DOHH2 (cell line): ENCODE measurements at regions not wholly inside any gene's neighbourhood (a gene's known extent, or its start where the extent isn't known, plus 50 kb on each side); places are given as distances from the start of the nearest gene placed in this dataset.
"Not testable (repeated sequence)": the region's sequence is repeated elsewhere in the genome, so short reads cannot be mapped to it uniquely, and the experiment has no call there.

Experiments used
- H3F3A ChIP-seq: fragments of 200-600 bp; sonication (generic), shearing (Covaris generic); 2 replicates; pipeline ENCODE4 v1.6.0; 2016; ENCODE audit warnings: antibody characterized with exemption, mild to moderate bottlenecking; ENCODE audit not compliant: control insufficient read depth, insufficient read depth
- H3K27ac ChIP-seq: fragments of 200-600 bp; sonication (generic); 2 replicates; pipeline ENCODE4 v1.5.1; 2014; ENCODE audit warnings: low read depth, mild to moderate bottlenecking, low read length, moderate library complexity
- H3K27me3 ChIP-seq: fragments of 200-600 bp; sonication (generic); 2 replicates; pipeline ENCODE4 v1.6.1; 2014; ENCODE audit warnings: mild to moderate bottlenecking, low read length, mixed read lengths; ENCODE audit not compliant: control insufficient read depth
- H3K36me3 ChIP-seq: fragments of 200-600 bp; sonication (generic); 2 replicates; pipeline ENCODE4 v1.6.1; 2014; ENCODE audit warnings: mild to moderate bottlenecking, low read length, moderate library complexity, mixed read lengths; ENCODE audit not compliant: control insufficient read depth
- H3K4me1 ChIP-seq: fragments of 200-600 bp; sonication (generic); 2 replicates; pipeline ENCODE4 v1.6.1; 2014; ENCODE audit warnings: mild to moderate bottlenecking, low read length, mixed read lengths; ENCODE audit not compliant: control insufficient read depth
- H3K4me2 ChIP-seq: fragments of 200-600 bp; sonication (generic); 2 replicates; pipeline ENCODE4 v1.6.0; 2014; ENCODE audit warnings: mild to moderate bottlenecking, low read length, moderate library complexity
- H3K4me3 ChIP-seq: fragments of 200-600 bp; sonication (generic); 2 replicates; pipeline ENCODE4 v1.5.1; 2014; ENCODE audit warnings: mild to moderate bottlenecking, low read length, mixed read lengths
- H3K79me2 ChIP-seq: fragments of 200-600 bp; sonication (generic); 2 replicates; pipeline ENCODE4 v1.6.1; 2014; ENCODE audit warnings: mild to moderate bottlenecking, low read length, mixed read lengths; ENCODE audit not compliant: control insufficient read depth
- H3K9me2 ChIP-seq: fragments of 200-600 bp; sonication (generic); replicated peaks from 2 replicates; pipeline ENCODE4 v1.6.1; 2014; ENCODE audit warnings: mild to moderate bottlenecking, low read length, mixed read lengths; ENCODE audit not compliant: control insufficient read depth
- H3K9me3 ChIP-seq: fragments of 200-600 bp; sonication (generic); 2 replicates; pipeline ENCODE4 v1.6.1; 2014; ENCODE audit warnings: antibody characterized with exemption, low read length, mixed read lengths; ENCODE audit not compliant: control insufficient read depth, insufficient read depth
- H4K20me1 ChIP-seq: fragments of 200-600 bp; sonication (generic); 2 replicates; pipeline ENCODE4 v1.6.0; 2014; ENCODE audit warnings: low read depth, mild to moderate bottlenecking, antibody characterized with exemption, low read length, moderate library complexity; ENCODE audit not compliant: control insufficient read depth, insufficient read depth
- CTCF ChIP-seq: fragments of 200-600 bp; sonication (generic); IDR thresholded peaks from one replicate; pipeline ENCODE4 v1.5.1; 2014; ENCODE audit warnings: antibody characterized with exemption, mild to moderate bottlenecking, low read depth, low read length; ENCODE audit not compliant: poor library complexity, severe bottlenecking
- EZH2phosphoT487 ChIP-seq: fragments of 200-600 bp; sonication (generic); IDR thresholded peaks from 2 replicates; pipeline ENCODE4 v1.6.1; 2017; ENCODE audit warnings: borderline replicate concordance, mild to moderate bottlenecking, antibody characterized with exemption, low read length, moderate library complexity, mixed read lengths

GRCh38 chrX:128676651-128677050 is 624.4 kb upstream of the ACTRT1 start:
- H3K9me2 ChIP-seq = no peaks in the 10 kb centered on the region
- no peaks in the 10 kb centered on the region for H3F3A ChIP-seq
- no peaks in the 10 kb centered on the region for H4K20me1 ChIP-seq
- TF ChIP-seq EZH2phosphoT487 (no peak), CTCF (no peak)
- no peak overlapping the region for H3K4me2 ChIP-seq
- no peaks in the 10 kb centered on the region for H3K36me3 ChIP-seq
- H3K9me3 ChIP-seq = no peaks in the 10 kb centered on the region
- no peaks in the 10 kb centered on the region for H3K4me1 ChIP-seq
- H3K27me3 ChIP-seq = no peaks in the 10 kb centered on the region
- H3K4me3 ChIP-seq = no peak overlapping the region
- no peaks in the 10 kb centered on the region for H3K79me2 ChIP-seq
- H3K27ac ChIP-seq = no peak overlapping the region

DNA sequence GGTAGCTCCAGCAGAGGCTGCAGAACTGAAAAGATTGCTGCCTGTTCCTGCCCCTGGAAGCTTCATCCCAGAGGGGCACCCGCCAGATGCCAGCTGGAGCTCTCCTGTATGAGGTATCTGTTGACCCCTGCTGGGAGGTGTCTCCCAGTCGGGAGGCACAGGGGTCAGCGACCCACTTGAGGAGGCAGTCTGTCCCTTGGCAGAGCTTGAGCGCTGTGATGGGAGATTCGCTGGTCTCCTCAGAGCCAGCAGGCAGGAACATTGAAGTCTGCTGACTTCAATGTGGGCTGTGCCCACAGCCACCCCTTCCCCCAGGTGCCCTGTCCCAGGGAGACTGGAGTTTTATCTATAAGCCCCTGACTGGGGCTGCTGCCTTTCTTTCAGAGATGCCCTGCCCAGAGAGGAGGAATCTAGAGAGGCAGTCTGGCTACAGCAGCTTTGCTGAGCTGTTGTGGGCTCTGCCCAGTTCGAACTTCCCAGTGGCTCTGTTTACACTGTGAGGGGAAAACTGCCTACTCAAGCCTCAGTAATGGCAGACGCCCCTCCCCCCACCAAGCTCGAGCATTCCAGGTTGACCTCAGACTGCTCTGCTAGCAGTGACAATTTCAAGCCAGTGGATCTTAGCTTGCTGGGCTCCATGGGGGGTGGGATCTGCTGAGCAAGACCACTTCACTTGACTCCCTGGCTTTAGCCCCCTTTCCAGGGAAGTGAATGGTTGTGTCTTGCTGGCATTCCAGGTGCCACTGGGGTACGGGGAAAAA is 622.3 kb upstream of the ACTRT1 start:
- H3K27ac ChIP-seq, H3K9me3 ChIP-seq, H3K27me3 ChIP-seq, H3K79me2 ChIP-seq, H3K9me2 ChIP-seq, H3F3A ChIP-seq, H3K36me3 ChIP-seq, H3K4me3 ChIP-seq, H3K4me2 ChIP-seq, H4K20me1 ChIP-seq, H3K4me1 ChIP-seq: not testable (repeated sequence)

DNA sequence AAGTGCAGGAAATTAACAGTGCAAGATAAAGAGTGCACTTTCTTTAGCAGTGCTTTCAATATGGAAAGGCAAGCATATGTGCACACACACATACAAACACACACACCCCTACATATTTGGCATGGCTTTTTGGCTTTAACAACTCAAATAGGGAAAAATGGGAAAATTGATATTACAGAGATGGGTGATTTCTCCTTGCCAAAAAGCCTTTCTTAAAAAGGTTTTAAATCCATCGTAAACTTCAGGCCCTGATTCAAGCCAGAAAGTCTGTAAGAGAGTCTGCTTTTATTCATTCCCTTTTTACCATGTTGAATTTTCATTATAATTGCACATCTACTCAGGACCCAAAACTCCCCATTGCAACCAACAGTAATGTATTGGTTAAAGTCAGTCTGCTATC is 612.0 kb upstream of the ACTRT1 start:
- H3K36me3 ChIP-seq = no peaks in the 10 kb centered on the region
- no peaks in the 10 kb centered on the region for H3K9me3 ChIP-seq
- no peaks in the 10 kb centered on the region for H3K27me3 ChIP-seq
- no peak overlapping the region for H3K4me2 ChIP-seq
- H3K9me2 ChIP-seq = no peaks in the 10 kb centered on the region
- no peaks in the 10 kb centered on the region for H4K20me1 ChIP-seq
- no peak overlapping the region for H3K27ac ChIP-seq
- TF ChIP-seq CTCF (no peak), EZH2phosphoT487 (no peak)
- H3K79me2 ChIP-seq = no peaks in the 10 kb centered on the region
- H3F3A ChIP-seq = no peaks in the 10 kb centered on the region
- H3K4me3 ChIP-seq = no peak overlapping the region
- H3K4me1 ChIP-seq = no peaks in the 10 kb centered on the region

GRCh38 chrX:128653524-128654060 is 601.4 kb upstream of the ACTRT1 start:
- H3K4me1 ChIP-seq = no peaks in the 10 kb centered on the region
- no peak overlapping the region for H3K27ac ChIP-seq
- no peak overlapping the region for H3K4me2 ChIP-seq
- no peaks in the 10 kb centered on the region for H3F3A ChIP-seq
- H3K4me3 ChIP-seq = no peak overlapping the region
- no peaks in the 10 kb centered on the region for H3K36me3 ChIP-seq
- TF ChIP-seq CTCF = no peak
- TF ChIP-seq EZH2phosphoT487 = no peak
- H3K9me2 ChIP-seq = no peaks in the 10 kb centered on the region
- H4K20me1 ChIP-seq = no peaks in the 10 kb centered on the region
- no peaks in the 10 kb centered on the region for H3K9me3 ChIP-seq
- no peaks in the 10 kb centered on the region for H3K27me3 ChIP-seq
- H3K79me2 ChIP-seq = no peaks in the 10 kb centered on the region
